ENCODE measurements at regions not wholly inside any gene's neighbourhood (a gene's known extent, or its start where the extent isn't known, plus 50 kb on each side); places are given as distances from the start of the nearest gene placed in this dataset.

- no peak for TF ChIP-seq POLR2AphosphoS5 (IDR thresholded peaks at IDR 0.05)
- TF ChIP-seq SMC3 (conservative IDR thresholded peaks at IDR 0.05; ENCODE audit: poor library complexity) = no peak
- TF ChIP-seq CTCF (IDR thresholded peaks at IDR 0.05; ENCODE audit: poor library complexity, severe bottlenecking) = no peak
- no peak for TF ChIP-seq REST (IDR thresholded peaks at IDR 0.05; ENCODE audit: borderline replicate concordance)
- no peak for TF ChIP-seq EP300 (conservative IDR thresholded peaks at IDR 0.05; ENCODE audit: poor library complexity, severe bottlenecking)
- no peak for TF ChIP-seq RAD21 (conservative IDR thresholded peaks at IDR 0.05)
- no peak for TF ChIP-seq EZH2 (IDR thresholded peaks at IDR 0.05; ENCODE audit: borderline replicate concordance, insufficient read depth, low read length, poor library complexity, severe bottlenecking)
- TF ChIP-seq MXI1 (conservative IDR thresholded peaks at IDR 0.05; ENCODE audit: poor library complexity, severe bottlenecking) = no peak
- no peak for TF ChIP-seq TAF1 (IDR thresholded peaks at IDR 0.05; ENCODE audit: low read depth)
These were observed 315.5 kb upstream of the NPVF start for GRCh38 chr7:25543798-25544197.

All from neural cell (in vitro differentiated cells).